GM03348 (cell line): ENCODE measurements at regions not wholly inside any gene's neighbourhood (a gene's known extent, or its start where the extent isn't known, plus 50 kb on each side); places are given as distances from the start of the nearest gene placed in this dataset.
A peak's percentile ranks its signal among the peaks of the same experiment; 100 is the strongest.

Experiments
- DNase-seq: peaks from one replicate; pipeline ENCODE4 v3.0.0; 2012; ENCODE audit warnings: low spot score

DNA sequence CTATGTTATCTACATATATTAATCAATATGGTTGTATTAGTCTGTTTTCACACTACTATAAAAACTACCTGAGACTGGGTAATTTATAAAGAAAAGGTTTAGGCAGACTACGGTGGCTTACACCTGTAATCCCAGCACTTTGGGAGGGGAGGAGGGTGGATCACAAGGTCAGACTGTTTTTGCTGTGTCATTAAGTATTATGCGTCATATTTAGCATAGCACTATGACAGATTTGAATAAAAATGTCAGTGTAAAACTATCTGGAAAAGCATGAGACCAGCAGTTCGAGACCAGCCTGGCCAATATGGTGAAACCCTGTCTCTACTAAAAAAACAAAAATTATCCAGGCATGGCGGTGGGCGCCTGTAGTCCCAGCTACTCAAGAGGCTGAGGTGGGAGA lies 209.7 kb upstream of the ARHGAP24 start:
- no peak for DNase-seq

DNA sequence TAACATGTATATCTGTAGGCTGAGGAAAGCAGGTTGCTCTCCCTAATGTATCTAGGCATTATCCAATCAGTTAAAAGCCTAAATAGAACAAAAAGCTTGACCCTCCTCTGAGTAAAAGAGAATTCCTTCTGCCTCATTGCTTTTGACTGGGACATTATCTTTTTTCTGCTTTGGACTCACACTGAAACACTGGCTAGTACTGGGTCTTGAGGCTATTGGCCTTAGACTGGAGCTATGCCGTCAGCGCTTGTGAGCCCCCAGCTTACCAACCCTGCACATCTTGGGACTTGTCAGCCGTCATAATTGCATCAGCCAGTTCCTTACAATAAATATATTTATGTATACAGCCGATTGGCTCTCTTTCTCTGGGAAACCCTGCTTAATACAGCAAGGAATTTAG lies 206.8 kb upstream of the ARHGAP24 start:
- no peak for DNase-seq

DNA sequence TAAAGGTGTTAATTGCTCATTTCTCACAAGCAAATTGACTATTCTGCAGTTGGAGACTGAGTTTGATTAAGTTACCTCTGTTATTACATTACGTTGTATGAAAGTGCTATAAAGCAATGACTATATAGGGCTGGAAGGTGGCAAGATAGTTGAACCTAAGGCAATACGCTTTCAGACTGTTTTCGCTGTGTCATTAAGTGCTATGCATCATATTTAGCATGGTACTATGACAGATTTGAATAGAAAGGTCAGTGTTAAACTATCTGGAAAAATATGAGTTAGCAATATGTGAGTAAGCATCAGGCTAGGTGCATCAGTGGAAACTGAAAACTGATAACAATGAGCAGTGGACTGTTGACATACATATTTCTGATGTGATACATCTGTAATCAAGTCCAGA lies 206.0 kb upstream of the ARHGAP24 start:
- DNase-seq, result no peak

DNA sequence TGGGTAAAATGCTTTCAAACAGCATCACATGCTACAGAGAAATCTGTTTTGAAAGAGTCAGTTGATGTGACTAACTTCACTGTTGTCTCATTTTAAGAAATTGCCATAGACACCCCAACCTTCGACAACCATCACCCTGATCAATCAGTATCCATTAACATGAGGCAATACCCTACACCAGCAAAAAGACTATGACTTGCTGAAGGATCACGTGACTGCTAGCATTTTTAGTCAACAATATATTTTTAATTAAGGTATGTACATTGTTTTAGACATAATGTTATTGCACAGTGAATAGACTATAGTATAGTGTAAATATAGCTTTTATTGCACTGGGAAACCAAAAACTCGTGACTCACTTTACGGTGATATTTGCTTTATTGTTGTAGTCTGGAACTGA lies 200.0 kb upstream of the ARHGAP24 start:
- DNase-seq, result no peak

DNA sequence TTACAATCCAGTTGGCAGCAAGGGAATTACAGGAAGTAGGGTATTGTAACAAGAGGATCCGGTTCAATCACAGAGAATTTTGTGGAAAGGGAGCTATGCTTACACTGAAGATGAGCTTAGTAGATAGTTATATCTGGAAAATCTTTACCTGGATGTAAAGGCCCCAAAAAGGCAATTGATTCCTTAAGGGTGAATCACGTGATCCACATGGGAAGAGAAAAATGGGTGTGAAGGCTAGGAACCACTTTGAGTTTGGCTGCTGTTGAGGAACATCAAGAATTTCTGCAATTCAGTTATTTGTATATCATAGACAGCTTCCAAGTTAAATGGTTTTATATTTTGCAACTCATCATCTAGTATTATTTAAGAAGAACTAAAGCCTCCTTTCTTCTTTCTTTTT lies 194.0 kb upstream of the ARHGAP24 start:
- no peak for DNase-seq

DNA sequence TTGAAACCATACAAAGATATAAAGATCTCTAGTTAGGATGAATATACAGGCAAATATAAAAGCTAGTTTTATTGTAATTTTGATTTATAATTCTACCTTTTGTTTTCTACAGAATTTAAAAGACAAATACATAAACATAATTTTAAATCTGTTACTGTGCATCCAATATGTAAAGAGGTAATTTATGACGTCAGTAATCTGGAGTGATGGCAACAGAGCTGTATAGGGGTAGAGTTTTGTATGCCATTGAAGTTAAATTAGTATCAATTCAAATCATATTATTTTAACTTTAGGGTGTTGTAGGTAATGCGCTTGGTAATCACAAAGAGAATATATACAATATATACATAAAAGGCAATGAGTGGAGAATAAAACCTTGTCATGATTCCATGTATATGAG lies 183.7 kb upstream of the ARHGAP24 start:
- no peak for DNase-seq

DNA sequence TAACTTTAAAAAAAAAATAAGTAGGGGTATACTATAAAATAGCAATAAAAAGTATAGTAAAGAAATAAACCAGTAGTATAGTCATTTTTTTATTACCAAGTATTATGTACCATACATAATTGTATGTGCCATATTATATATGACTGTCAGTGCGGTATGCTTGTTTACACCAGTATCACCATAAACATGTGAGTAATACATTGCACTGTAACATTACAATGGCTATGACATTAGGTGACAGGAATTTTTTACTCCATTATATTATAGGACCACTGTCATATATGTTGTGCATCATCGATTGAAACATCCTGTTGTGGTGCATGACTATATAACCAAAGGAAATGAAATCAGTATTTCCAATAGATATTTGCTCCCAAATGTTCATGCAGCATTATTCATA lies 176.9 kb upstream of the ARHGAP24 start:
- no peak for DNase-seq

DNA sequence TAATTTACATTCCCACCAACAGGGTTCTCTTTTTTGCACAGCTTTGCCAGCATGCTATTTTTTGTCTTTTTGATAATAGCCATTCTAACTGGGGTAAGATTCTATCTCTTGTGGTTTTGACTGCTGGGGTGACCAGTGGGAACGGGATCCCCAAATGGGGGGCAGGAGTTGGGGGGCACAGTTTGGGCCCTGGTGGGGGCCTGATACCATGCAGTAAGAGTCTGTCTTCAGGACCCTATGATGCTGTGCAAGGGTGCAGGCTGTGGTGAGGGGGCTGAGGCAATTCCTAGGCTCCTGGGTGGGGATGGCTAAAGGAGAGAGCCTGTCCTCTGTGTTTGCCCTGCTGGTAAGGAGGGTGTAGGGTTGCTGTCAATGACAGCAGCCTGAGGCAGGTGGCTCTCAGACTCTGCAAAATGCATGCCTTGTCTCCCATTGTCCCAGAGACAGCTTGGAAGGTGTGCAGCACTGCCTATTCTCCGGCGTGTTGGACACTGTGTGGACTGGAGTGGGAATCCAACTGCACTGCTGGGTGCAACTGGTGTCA lies 172.7 kb upstream of the ARHGAP24 start:
- no peak for DNase-seq

DNA sequence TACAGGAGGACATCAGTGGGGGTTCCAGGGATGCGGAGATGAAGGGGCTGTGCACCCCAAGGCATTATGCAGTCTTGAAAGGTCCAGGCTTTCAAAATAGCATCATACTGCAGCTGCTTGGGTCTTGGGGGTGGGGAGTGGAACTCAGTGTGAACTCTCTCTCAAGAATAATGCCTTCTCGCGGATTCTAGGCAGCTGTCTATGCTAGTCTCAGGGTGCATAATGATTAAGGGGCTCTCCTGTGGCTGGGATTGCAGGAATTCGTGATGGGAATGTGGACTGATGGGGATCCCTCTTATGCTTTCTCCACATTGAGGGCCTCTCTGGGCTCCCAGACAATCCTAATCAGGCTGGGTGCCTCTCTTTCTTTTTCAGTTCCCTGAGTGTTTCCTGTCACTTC lies 172.2 kb upstream of the ARHGAP24 start:
- DNase-seq, result no peak

DNA sequence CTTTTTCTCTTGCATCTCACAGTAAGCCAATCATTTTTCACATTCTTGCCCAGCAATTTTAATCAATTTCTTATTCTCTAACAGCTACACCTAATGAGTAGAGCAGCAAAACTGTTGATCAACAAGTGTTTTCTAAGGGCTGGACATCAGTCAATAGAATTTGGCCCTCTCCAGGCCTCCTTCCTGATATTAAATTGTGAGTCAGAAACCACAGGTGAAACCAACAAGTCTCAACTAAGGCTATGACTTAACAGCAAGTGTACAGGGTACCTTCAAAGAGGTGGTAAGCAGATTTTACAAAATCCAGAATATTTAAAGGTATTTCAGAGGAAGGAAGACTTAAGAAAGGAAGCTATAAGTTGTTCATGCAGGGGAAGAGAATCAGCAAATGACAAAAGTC lies 156.5 kb upstream of the ARHGAP24 start:
- no peak for DNase-seq

DNA sequence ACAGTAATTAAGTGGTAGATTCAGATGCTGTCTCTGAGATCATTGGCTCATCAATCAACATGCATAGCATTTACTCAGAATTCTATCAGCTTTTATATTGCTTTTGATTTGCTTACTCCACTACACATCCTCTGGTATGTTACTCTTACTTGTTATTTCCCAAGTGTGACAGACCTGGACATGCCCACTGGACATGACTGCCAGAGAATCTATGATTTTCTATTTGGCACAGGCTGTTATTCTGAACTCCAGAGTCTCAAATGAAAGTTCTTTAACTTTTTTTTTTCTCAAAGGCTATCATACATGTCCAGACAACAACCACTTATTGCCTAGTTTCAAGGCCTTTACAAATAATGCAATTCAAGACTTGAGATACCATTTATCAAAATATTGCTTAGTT lies 116.1 kb upstream of the ARHGAP24 start:
- DNase-seq, result no peak

DNA sequence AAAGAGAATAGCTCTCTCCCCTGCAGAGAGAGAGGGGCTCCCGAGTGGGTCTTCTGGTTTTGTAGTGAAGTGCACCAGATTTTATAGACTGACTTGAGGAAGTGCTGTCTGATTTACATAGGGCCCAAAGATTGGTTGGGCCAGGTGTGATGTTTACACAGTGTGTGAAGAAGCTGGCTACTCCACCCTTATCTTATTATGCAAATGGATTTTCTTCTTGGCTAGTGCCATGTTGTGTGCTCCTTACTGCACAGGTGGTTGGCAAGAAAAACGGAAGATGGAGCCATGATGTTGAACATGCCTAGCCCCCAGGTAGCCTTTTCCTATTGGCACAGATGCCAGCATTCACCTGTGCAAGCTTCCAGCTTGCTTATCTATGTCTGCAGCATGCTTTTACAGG lies 112.4 kb upstream of the ARHGAP24 start:
- DNase-seq, result no peak

DNA sequence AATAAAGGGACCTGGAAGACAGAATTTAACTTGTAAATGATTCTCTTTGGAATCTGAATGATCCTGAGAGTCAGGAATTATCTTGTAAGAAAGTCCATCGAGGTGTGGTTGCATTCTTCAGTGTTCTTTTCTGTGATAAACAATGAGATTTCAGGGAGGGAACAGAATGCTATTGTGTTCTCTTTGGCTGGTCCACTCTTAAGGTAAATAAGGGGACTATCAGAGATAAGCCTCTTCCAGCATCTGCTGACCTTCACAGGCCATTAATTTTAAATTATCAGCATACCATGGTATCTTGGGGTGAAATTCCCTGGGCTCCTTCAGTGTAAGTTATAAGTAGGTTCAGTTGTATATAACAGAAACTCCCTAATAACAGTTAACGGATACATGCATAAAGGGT lies 107.1 kb upstream of the ARHGAP24 start:
- DNase-seq, result no peak

DNA sequence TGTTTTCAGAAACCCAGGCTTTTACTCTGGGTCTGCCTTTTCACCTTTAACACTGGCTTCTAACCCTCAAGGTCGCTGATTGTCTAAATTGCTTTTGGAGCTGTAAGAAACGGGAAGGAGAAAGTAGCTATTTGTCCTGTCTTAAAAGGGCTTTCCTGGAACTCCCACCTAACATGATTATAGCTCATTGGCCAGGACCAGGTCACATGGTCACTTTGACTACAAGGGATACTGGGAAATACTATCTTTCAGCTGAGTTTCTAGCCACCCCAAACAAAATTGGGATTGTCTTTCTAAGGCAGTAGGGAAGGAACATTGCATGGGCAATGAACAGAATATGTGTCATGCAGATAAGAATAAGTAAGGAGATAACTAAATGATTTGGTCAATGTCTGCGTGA lies 106.7 kb upstream of the ARHGAP24 start:
- DNase-seq, result no peak

DNA sequence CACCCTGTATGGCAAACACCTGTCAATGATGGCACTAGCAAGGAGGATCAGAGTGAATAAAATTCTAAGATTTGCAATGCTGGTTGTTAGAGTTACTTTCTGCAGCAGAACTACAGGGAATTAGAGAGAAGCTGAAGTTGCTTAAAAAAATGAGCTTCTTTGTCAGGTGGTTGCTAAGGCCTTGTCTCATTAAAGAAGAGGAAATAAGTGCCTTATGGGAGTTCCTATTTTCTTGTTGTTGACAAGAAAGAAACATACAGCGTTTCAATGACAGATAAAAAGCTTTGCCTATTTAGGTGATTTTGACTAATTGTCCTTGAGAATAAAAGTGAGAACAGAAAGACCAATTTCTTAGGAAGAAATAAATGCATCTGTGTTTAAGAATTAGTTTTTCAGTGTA lies 106.0 kb upstream of the ARHGAP24 start:
- no peak for DNase-seq

DNA sequence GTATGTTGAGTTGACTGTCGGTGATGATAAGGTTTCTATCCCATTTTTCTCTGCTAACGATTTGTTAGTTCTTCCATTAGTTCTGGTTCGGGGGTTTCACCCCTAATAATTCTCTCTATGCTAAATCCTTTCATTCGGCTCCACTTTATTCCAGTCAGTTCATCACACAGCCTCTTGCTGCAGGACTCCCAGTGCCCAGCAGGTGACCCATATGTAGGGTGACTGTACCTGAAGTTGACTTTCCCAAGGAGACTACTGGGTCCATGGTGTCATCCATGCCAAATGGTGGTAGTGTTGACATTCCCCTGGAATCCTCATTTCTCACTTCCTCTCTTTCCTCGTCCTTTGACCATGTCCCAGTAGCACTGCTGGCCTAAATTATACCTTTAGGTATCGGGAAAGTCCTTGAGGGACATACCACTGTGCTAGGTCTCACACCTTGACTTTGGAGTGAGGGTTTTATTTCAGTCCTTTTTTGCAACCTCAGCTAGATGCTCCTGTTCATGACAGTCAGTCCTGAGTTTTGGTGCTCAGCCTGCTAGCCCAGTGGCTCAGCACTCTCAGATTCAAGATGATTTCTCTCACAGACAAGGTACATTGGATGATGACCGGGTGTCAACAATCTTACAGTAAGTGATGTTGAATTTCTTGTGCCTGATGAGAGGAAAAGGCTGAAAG lies 105.1 kb upstream of the ARHGAP24 start:
- DNase-seq, result no peak

DNA sequence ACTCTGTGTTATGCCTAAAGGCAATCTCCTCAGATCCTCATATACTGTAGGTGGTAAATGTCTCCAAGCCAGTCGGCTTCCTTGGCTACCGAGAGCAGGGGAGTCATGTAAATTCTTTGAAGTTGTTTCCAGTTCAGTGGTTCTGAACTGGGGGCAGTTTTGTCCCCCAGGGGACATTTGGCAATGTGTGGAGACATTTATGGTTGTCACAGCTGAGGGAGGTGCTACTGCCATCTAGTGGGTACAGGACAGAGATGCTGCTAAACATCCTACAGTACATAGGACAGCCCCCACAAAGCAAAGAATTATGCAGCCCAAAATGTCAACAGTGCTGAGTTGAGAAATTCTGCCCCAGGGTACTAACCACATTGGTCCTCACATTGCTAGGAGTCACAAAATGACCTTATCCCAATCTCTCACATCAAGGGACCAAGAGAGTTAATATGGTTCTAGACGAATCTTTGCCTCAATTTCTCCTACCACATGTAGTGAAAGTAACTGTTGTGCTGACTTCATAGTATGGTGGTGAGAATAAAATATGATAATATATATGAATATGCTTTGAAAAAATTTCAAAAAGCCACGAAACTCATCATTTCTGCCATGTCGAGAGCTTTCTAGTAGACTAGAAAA lies 104.4 kb upstream of the ARHGAP24 start:
- peak; percentile 13 for DNase-seq

DNA sequence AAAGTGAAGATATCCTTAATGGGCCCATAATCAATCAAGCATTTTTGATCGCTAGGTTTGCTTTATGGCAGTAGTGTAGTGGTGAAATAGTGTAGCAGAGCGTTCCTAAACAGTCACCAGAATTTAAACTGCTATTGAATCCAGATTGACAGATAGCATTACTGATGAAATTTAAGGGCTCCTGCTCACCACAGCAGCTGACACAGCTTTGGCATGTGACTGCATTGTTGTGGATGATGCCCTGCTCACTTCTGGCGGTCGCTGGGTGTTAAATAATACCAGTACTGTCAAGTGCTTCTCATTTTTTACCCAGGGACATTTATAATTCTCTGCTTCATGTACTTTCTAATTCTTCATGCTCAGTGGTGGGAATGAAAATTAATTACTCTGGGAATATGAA lies 102.0 kb upstream of the ARHGAP24 start:
- DNase-seq, result no peak

DNA sequence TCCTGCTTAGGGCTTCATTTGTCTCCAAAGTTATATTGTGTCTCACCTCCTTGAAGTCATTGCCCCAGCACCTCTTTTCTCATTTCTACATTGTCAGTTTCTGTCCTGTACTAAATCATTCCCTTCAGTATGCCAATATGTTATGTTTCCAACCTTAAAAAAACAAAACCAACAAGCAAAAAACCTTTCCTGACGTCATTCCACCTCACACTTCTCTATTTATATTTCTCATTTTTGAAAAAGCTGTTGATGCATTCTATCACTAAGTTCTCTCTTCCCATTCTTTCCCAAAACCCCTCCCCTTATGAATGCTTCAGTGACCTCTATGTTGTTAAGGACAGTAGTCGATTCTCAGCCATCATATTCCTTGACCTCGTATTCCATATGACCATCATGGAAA lies 98.7 kb upstream of the ARHGAP24 start:
- DNase-seq, result no peak

DNA sequence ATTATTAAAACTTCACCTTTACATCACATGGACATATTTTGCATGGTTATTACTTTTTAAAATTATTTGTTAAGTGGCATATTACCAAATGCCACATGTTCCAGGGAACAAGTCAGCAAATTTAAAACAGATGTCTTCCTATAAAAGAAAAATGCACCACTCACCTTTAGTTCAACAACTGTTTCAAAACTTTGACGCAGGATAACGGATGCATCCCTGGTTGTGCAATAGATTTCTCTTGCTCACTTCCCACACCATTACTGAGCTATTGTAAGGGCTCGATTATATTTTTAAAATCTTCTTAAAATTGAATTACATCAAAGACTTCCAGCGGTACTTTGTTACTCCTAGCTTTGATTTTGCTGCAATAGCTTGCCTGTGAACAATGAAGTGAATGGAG lies 93.0 kb upstream of the ARHGAP24 start:
- DNase-seq, result no peak

DNA sequence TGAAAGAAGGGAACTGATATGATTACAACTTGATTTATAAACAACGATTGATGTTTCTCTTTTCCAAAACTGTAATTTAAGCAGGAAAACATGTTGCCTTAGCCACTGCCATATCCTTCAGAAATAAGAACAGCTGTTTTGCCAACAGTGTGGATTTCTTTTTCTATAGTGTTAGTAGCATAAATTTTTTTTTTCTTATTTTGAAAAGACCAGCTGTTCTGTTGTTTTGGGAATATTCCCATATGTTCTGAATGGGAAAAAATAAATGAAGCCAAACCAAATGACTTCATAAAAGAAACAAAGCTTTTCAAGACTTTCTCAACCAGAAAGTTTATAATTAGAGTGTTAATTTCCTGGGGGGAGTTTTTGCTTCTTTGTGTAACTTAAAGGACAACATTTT lies 83.9 kb upstream of the ARHGAP24 start:
- DNase-seq, result no peak

DNA sequence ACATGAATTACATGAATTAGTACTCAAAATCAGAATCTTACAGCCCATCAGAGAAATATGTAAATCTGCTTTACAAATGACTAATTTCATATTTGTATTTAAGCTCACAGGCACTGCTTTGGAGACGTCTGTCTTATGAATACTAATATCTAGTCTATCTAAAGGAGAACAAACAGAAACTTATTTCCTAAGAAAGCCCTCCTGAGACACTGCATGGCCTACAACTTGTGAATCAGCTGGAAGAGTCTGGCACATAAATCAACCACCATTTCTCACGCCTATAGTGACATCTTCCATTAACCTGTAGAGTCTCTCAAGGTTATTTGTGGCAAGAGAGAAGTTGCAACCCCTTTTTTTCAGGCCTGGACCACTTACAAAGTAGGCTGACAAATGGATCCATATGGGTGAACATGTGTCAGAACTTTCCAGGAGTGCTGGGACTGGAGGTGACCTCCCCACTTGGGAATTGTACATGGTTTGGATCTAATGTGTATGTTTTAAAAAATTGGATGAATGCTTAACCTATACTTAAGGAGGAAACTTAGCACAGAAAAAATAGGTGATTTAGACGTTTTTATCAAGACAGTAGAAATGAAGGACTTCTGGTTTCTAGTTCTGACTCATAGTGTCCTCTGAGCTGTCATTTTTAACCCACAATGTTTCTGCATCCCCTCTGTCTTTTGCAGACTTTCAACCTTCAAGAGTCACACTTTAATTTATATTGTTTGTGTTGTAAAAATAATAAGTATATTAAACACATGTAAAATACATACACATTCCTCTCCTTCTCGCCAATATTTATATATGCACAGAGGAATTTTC lies 83.2 kb upstream of the ARHGAP24 start:
- DNase-seq, result no peak

DNA sequence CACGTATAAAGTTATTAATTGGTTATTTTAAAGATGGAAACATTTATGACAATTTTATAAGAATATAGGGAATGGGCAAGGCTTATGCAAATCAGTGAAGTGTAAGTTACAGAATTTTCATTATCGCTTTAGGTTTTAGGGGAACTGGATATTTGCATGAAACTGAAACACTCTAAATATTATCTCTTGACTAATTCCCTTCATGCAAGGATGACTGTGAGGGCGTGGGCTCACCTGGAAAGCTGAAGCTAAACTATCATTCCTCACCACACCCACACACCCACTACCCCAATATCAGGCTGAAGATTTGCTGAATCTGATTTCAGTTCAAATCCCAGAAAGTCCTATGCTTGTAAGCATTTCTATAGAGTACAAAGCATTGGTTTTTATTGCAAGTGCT lies 81.7 kb upstream of the ARHGAP24 start:
- no peak for DNase-seq
